HG03108 (cell line): ENCODE measurements at regions not wholly inside any gene's neighbourhood (a gene's known extent, or its start where the extent isn't known, plus 50 kb on each side); places are given as distances from the start of the nearest gene placed in this dataset.
"Not testable (repeated sequence)": the region's sequence is repeated elsewhere in the genome, so short reads cannot be mapped to it uniquely, and the experiment has no call there.

Experiments
- ATAC-seq: cut with Tn5 transposase; IDR thresholded peaks from one replicate; pipeline ENCODE4 v1.9.1; 2021; ENCODE audit warnings: moderate library complexity; ENCODE audit not compliant: unreplicated experiment

- no peak for ATAC-seq
These were observed 183.7 kb downstream of the NRP2 start for GRCh38 chr2:205865905-205866441.

GRCh38 chr2:205865056-205865455 lies 182.8 kb downstream of the NRP2 start:
- no peak for ATAC-seq

- no peak for ATAC-seq
These were observed 182.2 kb downstream of the NRP2 start for GRCh38 chr2:205864491-205864890.

GRCh38 chr2:205862761-205863160 lies 180.5 kb downstream of the NRP2 start:
- not testable (repeated sequence) for ATAC-seq

- no peak for ATAC-seq
These were observed 178.6 kb downstream of the NRP2 start for GRCh38 chr2:205860885-205861284.

- ATAC-seq, result no peak
These were observed 177.9 kb downstream of the NRP2 start for GRCh38 chr2:205860181-205860580.

GRCh38 chr2:205858881-205859441 lies 176.7 kb downstream of the NRP2 start:
- ATAC-seq, result no peak

GRCh38 chr2:205858275-205858674 lies 176.0 kb downstream of the NRP2 start:
- no peak for ATAC-seq

GRCh38 chr2:205857520-205858237 lies 175.4 kb downstream of the NRP2 start:
- no peak for ATAC-seq

- no peak for ATAC-seq
These were observed 170.2 kb downstream of the NRP2 start for GRCh38 chr2:205852457-205852856.

- no peak for ATAC-seq
These were observed 168.3 kb downstream of the NRP2 start for GRCh38 chr2:205850611-205851010.

GRCh38 chr2:205850132-205850531 lies 167.8 kb downstream of the NRP2 start:
- no peak for ATAC-seq

- no peak for ATAC-seq
These were observed 166.8 kb downstream of the NRP2 start for GRCh38 chr2:205849136-205849535.

GRCh38 chr2:205848601-205849000 lies 166.3 kb downstream of the NRP2 start:
- ATAC-seq, result no peak
